GM12892 (cell line): ENCODE measurements at regions not wholly inside any gene's neighbourhood (a gene's known extent, or its start where the extent isn't known, plus 50 kb on each side); places are given as distances from the start of the nearest gene placed in this dataset.

ENCODE experiments used
- DNase-seq: peaks from one replicate; pipeline ENCODE4 v3.0.0; 2011; ENCODE audit not compliant: insufficient read length
- FAIRE-seq: peaks from 2 replicates; lab custom pipeline; 2011; peaks lifted over from hg19 to GRCh38; lab: Jason Lieb, UNC
- POLR2A ChIP-seq: IDR thresholded peaks from 2 replicates; pipeline ENCODE4 v1.6.1; 2011; ENCODE audit warnings: low read depth, low read length, control low read depth
- POLR2AphosphoS5 ChIP-seq: IDR thresholded peaks from 2 replicates; pipeline ENCODE4 v1.6.1; 2011; ENCODE audit warnings: low read depth, low read length, control low read depth
- TAF1 ChIP-seq: IDR thresholded peaks from 2 replicates; pipeline ENCODE4 v1.6.1; 2011; ENCODE audit warnings: low read depth, mild to moderate bottlenecking, control low read depth, low read length, borderline replicate concordance

DNA sequence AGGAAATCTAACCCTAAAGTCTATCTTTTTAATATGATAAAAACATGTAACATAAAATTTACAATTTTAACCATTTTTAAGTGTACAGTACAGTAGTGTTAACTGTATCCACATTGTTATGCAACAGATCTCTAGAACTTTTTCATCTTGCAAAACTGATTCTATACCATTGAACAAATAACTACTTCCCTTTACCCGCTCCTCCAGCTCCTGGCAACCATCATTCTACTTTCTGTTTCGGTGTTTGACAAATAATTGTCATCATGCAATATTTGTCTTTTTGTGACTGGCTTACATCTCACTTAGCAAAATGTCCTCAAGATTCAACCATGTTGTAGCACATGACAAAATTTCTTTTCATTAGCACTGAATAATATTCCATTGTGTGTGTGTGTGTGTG lies 203.2 kb downstream of the SIM1 start:
- DNase-seq = no peak
- no peak for FAIRE-seq
- TF ChIP-seq POLR2A = no peak
- no peak for TF ChIP-seq POLR2AphosphoS5

DNA sequence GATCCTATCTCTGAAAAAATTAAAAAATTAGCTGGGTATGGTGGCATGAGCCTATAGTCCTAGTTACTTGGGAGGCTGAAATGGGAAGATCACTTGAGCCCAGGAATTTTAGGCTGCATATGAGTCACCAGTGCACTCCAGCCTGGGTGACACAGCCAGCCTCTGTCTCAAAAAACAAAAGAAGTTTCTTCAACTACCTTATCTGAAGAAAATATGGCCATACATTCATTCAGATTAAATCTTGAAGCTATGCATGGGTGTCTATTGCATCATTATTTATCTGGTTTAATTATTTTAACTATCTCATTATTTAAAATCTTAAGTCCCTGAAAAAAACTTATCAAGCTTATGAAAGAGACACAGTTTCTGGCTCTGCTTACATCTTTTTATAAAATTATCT lies 204.1 kb downstream of the SIM1 start:
- no peak for DNase-seq
- no peak for FAIRE-seq
- TF ChIP-seq TAF1 (no peak), POLR2A (no peak), POLR2AphosphoS5 (no peak)

DNA sequence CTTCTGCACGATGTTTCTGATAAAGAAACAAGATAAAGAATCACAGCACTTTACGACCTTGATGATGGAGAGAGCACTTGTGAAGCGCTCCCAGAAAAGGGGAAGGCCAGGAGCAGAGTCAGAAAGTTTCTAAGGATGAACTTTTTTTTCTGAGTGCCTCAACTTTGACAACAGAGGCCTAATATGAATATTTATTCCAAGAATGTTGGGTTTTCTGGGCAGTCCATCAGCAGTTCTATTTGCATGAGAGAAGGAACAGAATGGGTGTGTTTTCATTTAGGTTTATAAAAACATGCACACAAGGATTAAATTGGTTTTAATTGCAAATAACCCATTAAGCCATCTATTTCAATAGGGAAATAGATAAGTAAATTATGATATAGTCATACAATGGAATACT lies 204.9 kb downstream of the SIM1 start:
- TF ChIP-seq TAF1 (no peak), POLR2A (no peak), POLR2AphosphoS5 (no peak)
- DNase-seq (no peak), FAIRE-seq (no peak)

DNA sequence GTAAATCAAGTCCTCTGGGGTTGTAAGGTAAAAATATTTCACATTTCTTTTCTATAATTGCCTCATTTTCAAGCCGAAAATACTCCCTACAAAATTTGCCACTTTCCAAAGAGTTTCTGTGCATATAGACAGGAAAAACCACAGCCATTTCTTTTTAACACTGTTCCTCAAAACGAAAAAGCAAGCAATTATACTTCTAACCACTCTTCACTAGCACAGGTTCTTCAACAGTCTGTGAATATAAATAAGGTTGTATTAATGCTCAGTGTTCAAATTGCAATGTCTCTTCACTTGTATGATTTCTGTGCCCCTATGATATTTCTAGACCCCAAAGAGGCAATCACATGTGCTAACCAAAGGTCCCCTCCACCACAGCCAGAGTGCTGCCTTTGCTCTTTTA lies 206.0 kb downstream of the SIM1 start:
- no peak for FAIRE-seq
- TF ChIP-seq TAF1 = no peak
- TF ChIP-seq POLR2A = no peak
- no peak for TF ChIP-seq POLR2AphosphoS5
- DNase-seq = no peak

DNA sequence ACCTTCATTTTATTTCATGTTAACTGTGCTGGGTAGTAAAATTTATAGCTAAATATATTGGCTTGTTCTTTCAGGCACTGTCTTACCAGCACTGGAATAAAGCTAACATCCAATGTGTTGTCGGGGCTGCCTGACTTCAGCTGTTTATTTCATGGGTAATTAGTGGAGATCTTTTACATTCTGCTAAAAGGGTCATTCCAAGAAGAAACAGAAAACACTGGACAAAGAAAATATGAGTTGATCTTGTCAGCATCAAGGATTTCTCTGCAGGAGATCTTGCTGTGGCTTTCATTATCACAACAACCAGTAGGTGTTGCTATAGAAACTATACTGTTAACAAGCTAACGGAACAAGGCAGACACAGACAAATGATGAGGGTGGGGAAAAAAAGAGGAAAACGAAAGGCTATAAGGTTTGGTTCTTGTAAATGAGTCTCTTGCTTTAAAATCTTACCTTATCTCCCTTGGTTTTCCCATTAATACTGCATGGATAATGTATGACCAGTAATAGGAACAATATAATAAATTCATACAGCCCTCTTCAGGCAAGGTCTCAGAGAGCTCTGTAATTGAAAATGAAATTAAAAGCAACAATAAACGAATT lies 206.8 kb downstream of the SIM1 start:
- TF ChIP-seq POLR2A = no peak
- TF ChIP-seq TAF1 = no peak
- TF ChIP-seq POLR2AphosphoS5 = no peak
- no peak for DNase-seq
- peak; percentile 27 for FAIRE-seq

DNA sequence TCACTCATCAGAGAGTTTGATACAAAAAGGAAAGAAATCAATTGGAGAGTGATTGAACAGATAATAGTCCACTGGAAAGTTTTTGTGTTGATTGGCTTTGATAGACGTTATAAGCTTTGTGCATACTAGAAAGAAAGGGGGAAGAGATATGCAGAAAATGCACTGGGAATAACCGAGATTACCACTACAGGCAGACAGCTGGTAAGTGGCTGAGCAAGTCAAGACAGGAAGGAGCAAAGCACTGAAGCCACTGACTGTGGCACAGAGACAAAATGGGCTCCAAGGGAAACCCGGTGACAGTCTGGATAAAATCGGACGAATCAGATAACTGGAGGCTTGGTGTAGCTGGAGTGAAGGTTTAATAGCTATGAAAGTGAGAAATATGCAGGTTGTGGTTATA lies 209.0 kb downstream of the SIM1 start:
- TF ChIP-seq POLR2A (no peak), TAF1 (no peak), POLR2AphosphoS5 (no peak)
- DNase-seq = no peak
- FAIRE-seq = no peak

DNA sequence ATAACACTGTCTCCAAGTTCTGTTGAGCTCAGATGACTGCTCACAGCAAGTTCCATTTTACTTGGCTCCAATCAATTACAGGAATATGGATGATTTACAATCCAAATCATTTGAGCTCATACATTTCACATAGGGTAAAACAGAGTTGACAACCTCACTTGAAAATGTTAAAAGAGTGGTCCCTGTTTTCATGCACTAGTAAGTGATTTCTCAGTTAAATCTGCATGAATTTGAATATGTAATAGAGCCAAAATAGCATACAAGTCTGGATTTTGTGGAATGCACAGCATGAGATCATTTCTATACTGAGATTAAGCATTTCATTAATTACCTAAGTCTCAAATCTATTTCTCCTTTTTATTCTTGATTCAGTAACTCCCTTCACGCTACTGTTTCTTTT lies 217.6 kb downstream of the SIM1 start:
- TF ChIP-seq TAF1 (no peak), POLR2AphosphoS5 (no peak), POLR2A (no peak)
- DNase-seq (no peak), FAIRE-seq (no peak)

DNA sequence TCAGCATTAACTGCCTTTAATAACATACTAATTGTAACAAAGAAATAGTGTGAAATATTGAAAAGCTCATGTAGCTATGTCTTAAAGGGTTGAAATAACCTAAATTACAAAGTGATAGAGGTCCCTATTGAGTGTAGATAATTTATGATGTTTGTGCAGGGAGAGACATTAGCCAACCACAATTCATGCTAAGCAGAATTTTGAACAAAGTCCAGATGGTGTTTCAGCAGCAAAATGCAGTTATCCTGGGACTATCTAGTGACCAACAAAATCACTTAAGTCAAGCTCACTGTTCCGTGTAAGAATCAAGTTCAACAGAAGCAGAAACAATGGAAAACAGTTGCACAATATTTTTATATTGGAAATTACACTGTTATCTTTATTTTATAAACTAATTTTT lies 218.5 kb downstream of the SIM1 start:
- no peak for TF ChIP-seq POLR2A
- no peak for TF ChIP-seq POLR2AphosphoS5
- no peak for TF ChIP-seq TAF1
- no peak for DNase-seq
- no peak for FAIRE-seq

DNA sequence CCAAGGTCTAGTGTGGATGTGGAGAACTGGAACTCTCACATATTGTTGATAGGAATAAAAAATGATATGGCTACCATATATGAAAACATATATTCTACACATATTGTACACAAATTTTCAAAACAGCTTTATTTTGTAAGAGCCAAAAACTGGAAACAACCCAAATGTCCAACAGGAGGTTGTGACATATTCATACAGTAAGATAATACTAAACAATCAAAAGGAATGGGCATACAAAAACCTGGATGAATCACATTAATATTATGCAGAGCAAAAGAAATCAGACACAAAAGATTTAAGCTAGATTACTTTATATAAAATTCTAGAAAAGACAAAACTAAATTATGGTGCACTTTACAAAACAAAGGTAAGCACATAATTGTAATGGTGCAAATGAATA lies 223.9 kb downstream of the SIM1 start:
- no peak for TF ChIP-seq POLR2AphosphoS5
- no peak for TF ChIP-seq TAF1
- TF ChIP-seq POLR2A = no peak
- FAIRE-seq (no peak), DNase-seq (no peak)

DNA sequence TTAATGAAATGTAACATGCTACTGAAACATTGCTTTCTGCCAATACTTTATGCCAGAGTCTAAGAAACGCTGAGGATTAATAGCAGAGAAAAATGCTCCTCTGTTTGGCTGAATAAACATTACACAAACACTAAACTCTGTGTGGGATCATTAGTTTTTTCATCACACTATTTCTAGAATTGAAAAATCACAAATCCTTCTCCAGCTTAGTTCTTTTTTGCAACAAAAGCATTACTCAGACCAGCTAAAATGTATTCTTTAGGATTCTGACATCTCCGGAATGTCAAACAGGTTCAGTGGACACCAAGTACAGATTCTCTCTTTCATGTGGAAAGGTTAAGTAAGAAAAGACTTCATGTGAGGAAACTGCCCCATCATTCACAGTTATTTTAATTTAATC lies 226.9 kb downstream of the SIM1 start:
- no peak for TF ChIP-seq TAF1
- TF ChIP-seq POLR2AphosphoS5 = no peak
- no peak for TF ChIP-seq POLR2A
- no peak for DNase-seq

DNA sequence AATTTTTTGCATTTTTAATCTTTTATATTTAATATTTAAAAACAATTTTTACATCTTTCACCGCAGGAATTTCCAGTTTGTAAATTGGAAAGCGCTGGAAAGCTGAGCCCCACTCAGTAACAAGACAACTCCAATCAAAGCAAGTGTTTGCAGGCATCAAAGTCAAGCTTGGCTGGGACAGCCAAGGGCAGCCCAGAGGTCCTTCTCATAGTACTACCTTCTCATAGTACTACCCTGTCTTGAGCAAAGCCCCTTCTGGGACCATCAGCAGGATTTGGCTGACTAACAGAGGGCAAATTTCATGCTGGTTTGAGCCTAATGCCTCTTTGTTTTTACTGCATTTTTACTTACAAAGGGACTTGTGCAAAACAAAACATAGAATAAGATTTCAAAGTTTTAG lies 228.3 kb downstream of the SIM1 start:
- DNase-seq = no peak
- no peak for FAIRE-seq
- TF ChIP-seq POLR2A = no peak
- no peak for TF ChIP-seq TAF1
- no peak for TF ChIP-seq POLR2AphosphoS5

More for the DNA sequence above, 226.9 kb downstream of the SIM1 start:
- no peak for FAIRE-seq

DNA sequence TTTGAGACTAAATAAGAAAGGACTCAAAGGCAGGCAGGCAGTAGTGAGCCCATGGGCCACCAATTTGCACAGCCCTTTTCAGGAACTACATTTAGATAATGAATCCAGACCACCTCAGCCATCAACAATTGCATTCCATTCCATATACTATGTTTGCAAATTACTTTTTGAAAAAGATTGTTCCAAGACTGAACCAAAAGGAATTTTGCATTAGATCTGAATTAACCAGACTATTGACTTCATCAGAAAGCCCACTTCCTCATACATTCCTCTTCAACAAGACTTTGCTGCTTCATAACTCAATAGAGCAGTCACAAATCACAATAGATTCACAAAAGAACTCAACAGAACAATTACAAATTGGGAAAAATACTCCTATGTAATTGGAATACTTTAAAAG lies 229.1 kb downstream of the SIM1 start:
- DNase-seq = no peak
- no peak for TF ChIP-seq TAF1
- no peak for TF ChIP-seq POLR2A
- no peak for TF ChIP-seq POLR2AphosphoS5
- FAIRE-seq = no peak
